HCT116 (cell line): ENCODE measurements at regions not wholly inside any gene's neighbourhood (a gene's known extent, or its start where the extent isn't known, plus 50 kb on each side); places are given as distances from the start of the nearest gene placed in this dataset.

Experiments
- ATAC-seq: fragments of 200-7000 bp; cut with Tn5 transposase; 2 replicates; pipeline ENCODE4 v1.9.1; 2020; ENCODE audit warnings: mild to moderate bottlenecking, moderate library complexity
- BruUV-seq: library from RNA; stranded (reverse); fragments of 400-500 nt; replicated peaks from 2 replicates; lab custom pipeline; 2021; lab: Mats Ljungman, UMichigan
- CTCF ChIA-PET: fragments of 300-600 bp; sonication (Branson Sonifier 250); formaldehyde crosslinking; loops from one replicate; lab custom pipeline; 2021; ENCODE audit warnings: antibody characterized with exemption; lab: Charles Lee
- POLR2A ChIA-PET: fragments of 300-600, 350-600 bp; sonication (Branson Sonifier 250); formaldehyde crosslinking; loops from one replicate; lab custom pipeline; 2021; ENCODE audit warnings: antibody characterized with exemption; lab: Charles Lee
- RAD21 ChIA-PET, 2 experiments: fragments of 300-600 bp; sonication (Branson Sonifier 250); formaldehyde crosslinking; loops; one replicate each; lab custom pipeline; 2023; ENCODE audit warnings: low total read pairs in 2 of 2; ENCODE audit not compliant: uncharacterized antibody in 2 of 2, unreplicated experiment in 2 of 2, low non-redundant PET in 1 of 2; lab: Charles Lee
- DNase-seq: peaks from one replicate; pipeline ENCODE4 v3.0.0-alpha.2; 2010; ENCODE audit warnings: low read depth, low spot score
- H2AFZ ChIP-seq: fragments of 200-600 bp; shearing (Covaris generic), sonication (generic); 2 replicates; pipeline ENCODE4 v1.6.1; 2017; ENCODE audit warnings: low read depth, mixed run types, mixed read lengths, antibody characterized with exemption, low read length; ENCODE audit not compliant: poor library complexity, severe bottlenecking
- H3K27ac ChIP-seq: 2 replicates; pipeline ENCODE4 v1.5.1; 2012; ENCODE audit warnings: low read depth, low read length
- H3K27me3 ChIP-seq: fragments of 200-600 bp; sonication (generic); 2 replicates; pipeline ENCODE4 v1.6.1; 2016; ENCODE audit warnings: mixed run types, low read length, mixed read lengths; ENCODE audit not compliant: insufficient read depth
- H3K36me3 ChIP-seq, 2 experiments: fragments of 200-500 bp in 1 of 2; fragments of 200-600 bp in 1 of 2; sonication (Bioruptor generic) in 1 of 2; sonication (generic) in 1 of 2; 2 replicates each; pipeline versions ENCODE4 v1.5.1 to v1.6.1; 2014 to 2016; ENCODE audit warnings: low read length in 2 of 2, inconsistent platforms in 1 of 2, mixed read lengths in 1 of 2, mixed run types in 1 of 2; ENCODE audit not compliant: insufficient read depth in 2 of 2, control insufficient read depth in 1 of 2
- H3K4me1 ChIP-seq, 2 experiments: fragments of 200-600 bp in 1 of 2; sonication (generic) in 1 of 2; 2 replicates each; pipeline versions ENCODE4 v1.5.1 to v1.6.1; 2012 to 2017; ENCODE audit warnings: low read length in 2 of 2, inconsistent platforms in 1 of 2, mild to moderate bottlenecking in 1 of 2, mixed read lengths in 1 of 2, mixed run types in 1 of 2, moderate library complexity in 1 of 2; ENCODE audit not compliant: insufficient read depth in 2 of 2, control insufficient read depth in 1 of 2
- H3K4me2 ChIP-seq: fragments of 200-600 bp; sonication (generic); 2 replicates; pipeline ENCODE4 v1.6.1; 2017; ENCODE audit warnings: mixed run types, low read length, mixed read lengths
- H3K4me3 ChIP-seq, 2 experiments: fragments of 200-600 bp in 1 of 2; sonication (generic) in 1 of 2; replicated peaks in 1 of 2; 2 replicates each; pipeline ENCODE4 v1.5.1; 2011 to 2016; ENCODE audit warnings: low read length in 2 of 2, control low read depth in 1 of 2, low read depth in 1 of 2, mild to moderate bottlenecking in 1 of 2, mixed read lengths in 1 of 2, mixed run types in 1 of 2
- H3K79me2 ChIP-seq: fragments of 200-600 bp; sonication (generic); 2 replicates; pipeline ENCODE4 v1.6.1; 2017; ENCODE audit warnings: mild to moderate bottlenecking, mixed run types, low read length, moderate library complexity, mixed read lengths; ENCODE audit not compliant: insufficient read depth
- H3K9ac ChIP-seq: fragments of 200-600 bp; sonication (generic); 2 replicates; pipeline ENCODE4 v1.6.1; 2016; ENCODE audit warnings: low read length, mixed read lengths
- H3K9me2 ChIP-seq: fragments of 200-600 bp; sonication (generic), shearing (Covaris generic); 2 replicates; pipeline ENCODE4 v1.6.1; 2017; ENCODE audit warnings: mixed run types, mild to moderate bottlenecking, moderate library complexity; ENCODE audit not compliant: insufficient read depth
- H3K9me3 ChIP-seq, 2 experiments: fragments of 200-500 bp in 1 of 2; fragments of 200-600 bp in 1 of 2; sonication (Bioruptor generic) in 1 of 2; sonication (generic) in 1 of 2; 2 replicates each; pipeline ENCODE4 v1.6.1; 2014 to 2017; ENCODE audit warnings: low read length in 2 of 2, mixed read lengths in 2 of 2, inconsistent platforms in 1 of 2, low read depth in 1 of 2, mild to moderate bottlenecking in 1 of 2, mixed run types in 1 of 2, moderate library complexity in 1 of 2; ENCODE audit not compliant: control insufficient read depth in 1 of 2, insufficient read depth in 1 of 2
- H4K20me1 ChIP-seq: fragments of 200-600 bp; sonication (generic), shearing (Covaris generic); 2 replicates; pipeline ENCODE4 v1.6.1; 2017; ENCODE audit warnings: mixed run types, mild to moderate bottlenecking, moderate library complexity; ENCODE audit not compliant: insufficient read depth
- ATF3 ChIP-seq: IDR thresholded peaks from 2 replicates; pipeline ENCODE4 v1.6.1; 2012
- CBX3 ChIP-seq: IDR thresholded peaks from 2 replicates; pipeline ENCODE4 v1.6.1; 2012; ENCODE audit warnings: low read depth
- CEBPB ChIP-seq: IDR thresholded peaks from 2 replicates; pipeline ENCODE4 v1.6.1; 2012; ENCODE audit warnings: low read depth
- CTCF ChIP-seq, 3 experiments: fragments of 200-600 bp in 1 of 3; sonication (generic) in 1 of 3; IDR thresholded peaks in 2 of 3; conservative IDR thresholded peaks in 1 of 3; 2 replicates each; pipeline ENCODE4 v1.5.1; 2012 to 2017; ENCODE audit warnings: low read depth in 2 of 3, low read length in 2 of 3, antibody characterized with exemption in 1 of 3, borderline replicate concordance in 1 of 3, control low read depth in 1 of 3, mild to moderate bottlenecking in 1 of 3, mixed read lengths in 1 of 3, mixed run types in 1 of 3, moderate library complexity in 1 of 3; ENCODE audit not compliant: insufficient read depth in 1 of 3
- EGR1 ChIP-seq: IDR thresholded peaks from 2 replicates; pipeline ENCODE4 v1.6.1; 2012; ENCODE audit warnings: low read depth
- ELF1 ChIP-seq: IDR thresholded peaks from 2 replicates; pipeline ENCODE4 v1.6.1; 2012; ENCODE audit warnings: low read depth, borderline replicate concordance
- EZH2phosphoT487 ChIP-seq: fragments of 200-600 bp; IDR thresholded peaks from 2 replicates; pipeline ENCODE4 v1.6.1; 2018; ENCODE audit warnings: antibody characterized with exemption, borderline replicate concordance
- JUND ChIP-seq: IDR thresholded peaks from 2 replicates; pipeline ENCODE4 v1.6.1; 2012
- MAX ChIP-seq: IDR thresholded peaks from 2 replicates; pipeline ENCODE4 v1.6.1; 2012
- POLR2AphosphoS5 ChIP-seq: IDR thresholded peaks from 2 replicates; pipeline ENCODE4 v1.6.1; 2011; ENCODE audit warnings: mild to moderate bottlenecking, low read depth, low read length, moderate library complexity
- RAD21 ChIP-seq: IDR thresholded peaks from 2 replicates; pipeline ENCODE4 v1.6.1; 2012; ENCODE audit warnings: low read depth, mild to moderate bottlenecking
- REST ChIP-seq: IDR thresholded peaks from 2 replicates; pipeline ENCODE4 v1.6.1; 2012; ENCODE audit warnings: low read depth
- SP1 ChIP-seq: IDR thresholded peaks from 2 replicates; pipeline ENCODE4 v1.6.1; 2012; ENCODE audit warnings: low read depth
- SRF ChIP-seq: IDR thresholded peaks from 2 replicates; pipeline ENCODE4 v1.6.1; 2012; ENCODE audit warnings: low read depth
- TCF7L2 ChIP-seq: IDR thresholded peaks from 2 replicates; pipeline ENCODE4 v1.7.0; 2011; ENCODE audit warnings: borderline replicate concordance, inconsistent platforms; ENCODE audit not compliant: insufficient read depth, insufficient read length; ENCODE audit errors: extremely low read depth
- YY1 ChIP-seq: IDR thresholded peaks from 2 replicates; pipeline ENCODE4 v1.6.1; 2011; ENCODE audit warnings: low read length, low read depth, moderate library complexity, mild to moderate bottlenecking; ENCODE audit not compliant: insufficient replicate concordance; ENCODE audit errors: extremely low read depth
- ZBTB33 ChIP-seq: IDR thresholded peaks from 2 replicates; pipeline ENCODE4 v1.6.1; 2011; ENCODE audit warnings: mild to moderate bottlenecking, low read length, moderate library complexity; ENCODE audit not compliant: insufficient replicate concordance; ENCODE audit errors: extremely low read depth
- ZFX ChIP-seq: fragments of 450-650 bp; IDR thresholded peaks from 2 replicates; pipeline ENCODE4 v1.6.1; 2017
- ZNF274 ChIP-seq: fragments of 200-500 bp; sonication (Bioruptor generic); IDR thresholded peaks from 2 replicates; pipeline ENCODE4 v1.6.1; 2014; ENCODE audit warnings: mild to moderate bottlenecking, low read depth, low read length, inconsistent platforms
- intact Hi-C: fragments of 100-400 bp; cut with micrococcal nuclease; formaldehyde crosslinking; loops from 2 replicates; pipeline ENCODE4 v1.10.0; 2022

- DNase-seq (no peak), ATAC-seq (no peak)
- H4K20me1 ChIP-seq, result no peaks in the 10 kb centered on the region
- H3K27me3 ChIP-seq, result no peaks in the 10 kb centered on the region
- no peaks in the 10 kb centered on the region for H3K79me2 ChIP-seq
- H3K4me1 ChIP-seq, result no peaks in the 10 kb centered on the region
- CTCF ChIA-PET, result no interaction called here
- no TSS peak for BruUV-seq
- intact Hi-C loops, result no loop called here
- no peak overlapping the region for H2AFZ ChIP-seq
- no peaks in the 10 kb centered on the region for H3K9me3 ChIP-seq
- H3K4me3 ChIP-seq, result no peak overlapping the region
- H3K36me3 ChIP-seq, result no peaks in the 10 kb centered on the region
- H3K27ac ChIP-seq, result no peak overlapping the region
- H3K9ac ChIP-seq, result no peak overlapping the region
- no peak overlapping the region for H3K4me2 ChIP-seq
- POLR2A ChIA-PET, result no interaction called here
- H3K9me2 ChIP-seq, result no peaks in the 10 kb centered on the region
- RAD21 ChIA-PET, result no interaction called here
- TF ChIP-seq SRF (no peak), ELF1 (no peak), CBX3 (no peak), ZFX (no peak), RAD21 (no peak), ZBTB33 (no peak), MAX (no peak), SP1 (no peak), ATF3 (no peak), JUND (no peak), POLR2AphosphoS5 (no peak), REST (no peak), CEBPB (no peak), ZNF274 (no peak), CTCF (IDR thresholded peaks at IDR 0.05 in 2 of 3, conservative IDR thresholded peaks at IDR 0.05 in 1 of 3; ENCODE audit: borderline replicate concordance in 1 of 3, insufficient read depth in 1 of 3, low read depth in 2 of 3, low read length in 2 of 3) (no peak), TCF7L2 (no peak), EGR1 (no peak), YY1 (no peak), EZH2phosphoT487 (no peak)
- TF ChIP-seq, all 23 proteins: peak for 0
Observed at GRCh38 chrY:12410696-12411095, 290.3 kb upstream of the USP9Y start.
